GM12874 (cell line): ENCODE measurements at regions not wholly inside any gene's neighbourhood (a gene's known extent, or its start where the extent isn't known, plus 50 kb on each side); places are given as distances from the start of the nearest gene placed in this dataset.

ENCODE experiments used
- TF ChIP-seq, protein P1 (sequence below): IDR thresholded peaks from 2 replicates; pipeline ENCODE4 v1.5.1; 2011; ENCODE audit warnings: low read depth, mild to moderate bottlenecking, control low read depth, low read length, moderate library complexity; ENCODE audit not compliant: insufficient read depth

DNA sequence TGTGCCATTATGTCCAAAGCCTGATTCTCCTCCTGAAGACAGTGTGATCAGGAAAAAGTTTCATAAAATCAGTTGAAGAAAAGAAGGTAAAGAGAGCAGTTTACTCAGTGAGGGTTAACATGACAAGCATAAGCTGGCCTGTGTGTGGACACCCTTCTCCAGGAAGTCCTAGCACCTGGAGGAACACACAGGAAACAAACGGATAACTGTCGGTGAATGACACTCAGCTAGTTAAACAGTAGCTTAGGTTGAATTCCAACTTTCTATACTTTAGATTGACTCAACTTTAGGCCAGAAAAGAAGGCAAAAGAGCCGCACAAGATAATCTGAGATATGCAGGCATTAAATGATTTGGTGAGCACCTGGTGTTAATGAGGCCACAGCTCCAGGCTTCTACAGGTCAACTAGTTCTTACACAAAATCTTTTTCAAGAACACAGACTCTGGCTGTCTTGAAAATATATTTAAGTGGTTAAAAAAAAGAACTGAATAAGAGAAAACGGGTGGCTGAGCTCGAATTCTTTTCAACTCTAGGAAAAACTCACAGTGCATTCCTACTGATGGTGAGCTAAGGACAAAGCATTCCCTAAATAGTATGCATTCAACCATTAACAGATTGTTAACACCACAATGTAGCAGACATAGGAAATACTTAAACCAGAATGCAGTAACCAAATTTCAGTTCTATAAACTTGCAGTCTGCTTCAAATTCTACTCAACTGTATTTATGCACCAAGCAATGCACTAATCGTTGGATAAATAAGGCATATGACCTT lies 56.9 kb upstream of the TSPAN8 start:
- TF ChIP-seq, protein P1, sequence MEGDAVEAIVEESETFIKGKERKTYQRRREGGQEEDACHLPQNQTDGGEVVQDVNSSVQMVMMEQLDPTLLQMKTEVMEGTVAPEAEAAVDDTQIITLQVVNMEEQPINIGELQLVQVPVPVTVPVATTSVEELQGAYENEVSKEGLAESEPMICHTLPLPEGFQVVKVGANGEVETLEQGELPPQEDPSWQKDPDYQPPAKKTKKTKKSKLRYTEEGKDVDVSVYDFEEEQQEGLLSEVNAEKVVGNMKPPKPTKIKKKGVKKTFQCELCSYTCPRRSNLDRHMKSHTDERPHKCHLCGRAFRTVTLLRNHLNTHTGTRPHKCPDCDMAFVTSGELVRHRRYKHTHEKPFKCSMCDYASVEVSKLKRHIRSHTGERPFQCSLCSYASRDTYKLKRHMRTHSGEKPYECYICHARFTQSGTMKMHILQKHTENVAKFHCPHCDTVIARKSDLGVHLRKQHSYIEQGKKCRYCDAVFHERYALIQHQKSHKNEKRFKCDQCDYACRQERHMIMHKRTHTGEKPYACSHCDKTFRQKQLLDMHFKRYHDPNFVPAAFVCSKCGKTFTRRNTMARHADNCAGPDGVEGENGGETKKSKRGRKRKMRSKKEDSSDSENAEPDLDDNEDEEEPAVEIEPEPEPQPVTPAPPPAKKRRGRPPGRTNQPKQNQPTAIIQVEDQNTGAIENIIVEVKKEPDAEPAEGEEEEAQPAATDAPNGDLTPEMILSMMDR = no peak

DNA sequence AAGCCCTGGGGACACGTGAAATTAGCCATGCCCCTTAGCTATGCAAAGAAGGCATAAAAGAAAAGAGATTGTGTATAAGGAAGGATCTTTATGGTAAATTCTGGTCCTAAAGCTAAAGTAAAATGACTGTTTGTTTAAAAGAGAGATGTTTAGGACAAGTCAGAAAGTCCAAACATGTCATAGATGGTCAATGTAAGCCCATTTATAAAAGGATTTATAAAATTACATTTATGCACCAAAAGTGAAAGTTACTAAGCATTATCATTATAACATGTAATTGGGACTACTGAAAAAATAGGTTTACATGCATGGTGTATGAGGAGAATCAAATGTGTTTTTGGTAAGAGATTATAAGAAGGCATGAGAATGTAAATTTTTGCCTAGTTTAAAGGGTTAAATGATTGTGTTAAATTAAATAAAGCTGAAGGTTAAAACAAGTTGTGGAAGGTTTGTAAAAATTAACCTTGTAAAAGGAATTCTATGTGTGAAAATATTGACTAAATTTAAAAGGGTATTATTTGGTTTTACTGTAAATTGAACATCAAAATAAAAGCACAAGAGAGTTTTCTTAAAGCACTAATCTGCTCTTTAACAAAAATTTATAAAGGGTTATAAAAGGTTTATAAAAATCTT lies 50.4 kb upstream of the TSPAN8 start:
- TF ChIP-seq, protein P1 = no peak
